Rectal smooth muscle tissue (tissue), 1 donor: ENCODE measurements at regions not wholly inside any gene's neighbourhood (a gene's known extent, or its start where the extent isn't known, plus 50 kb on each side); places are given as distances from the start of the nearest gene placed in this dataset.

Source experiments
- H3K27ac ChIP-seq: one replicate; pipeline ENCODE4 v1.7.0; 2013; ENCODE audit warnings: low read depth, low read length, inconsistent platforms
- H3K27me3 ChIP-seq: one replicate; pipeline ENCODE4 v1.7.0; 2013; ENCODE audit warnings: low read length; ENCODE audit not compliant: control insufficient read depth, insufficient read depth
- H3K36me3 ChIP-seq: one replicate; pipeline ENCODE4 v1.7.0; 2013; ENCODE audit warnings: low read length; ENCODE audit not compliant: control insufficient read depth, insufficient read depth
- H3K4me1 ChIP-seq: one replicate; pipeline ENCODE4 v1.7.0; 2013; ENCODE audit warnings: low read length; ENCODE audit not compliant: control insufficient read depth, insufficient read depth
- H3K4me3 ChIP-seq: one replicate; pipeline ENCODE4 v1.7.0; 2013; ENCODE audit warnings: low read length
- H3K9ac ChIP-seq: one replicate; pipeline ENCODE4 v1.7.0; 2013; ENCODE audit warnings: low read length

GRCh38 chr3:162092751-162093150, 596.1 kb downstream of the OTOL1 start:
- Histone ChIP-seq H3K4me1 (no peaks in the 10 kb centered on the region), H3K27me3 (no peaks in the 10 kb centered on the region), H3K27ac (no peak overlapping the region), H3K9ac (no peak overlapping the region), H3K4me3 (no peak overlapping the region), H3K36me3 (no peaks in the 10 kb centered on the region)

GRCh38 chr3:162094301-162094700, 597.7 kb downstream of the OTOL1 start:
- H3K27ac ChIP-seq, result no peak overlapping the region
- no peaks in the 10 kb centered on the region for H3K27me3 ChIP-seq
- H3K4me3 ChIP-seq, result no peak overlapping the region
- no peaks in the 10 kb centered on the region for H3K4me1 ChIP-seq
- no peaks in the 10 kb centered on the region for H3K36me3 ChIP-seq
- H3K9ac ChIP-seq, result no peak overlapping the region

DNA sequence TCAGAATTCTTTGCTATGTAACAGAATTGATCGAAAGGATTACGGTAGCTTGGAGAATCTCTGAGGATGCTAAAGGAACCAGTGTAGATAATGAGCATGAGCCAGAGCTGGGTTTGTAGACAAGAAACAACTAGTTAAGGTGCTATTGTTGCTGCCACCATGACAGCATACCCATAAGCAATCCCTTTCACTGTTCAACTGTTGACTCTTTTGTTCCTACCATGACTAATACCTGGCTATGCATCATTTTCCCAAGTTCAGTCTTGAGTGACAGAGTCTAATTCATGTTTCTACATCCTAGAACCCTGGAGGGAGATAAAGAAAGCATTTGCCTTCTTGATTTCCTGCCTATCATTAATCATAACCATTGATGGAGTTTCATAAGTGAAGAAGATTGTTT, 600.3 kb downstream of the OTOL1 start:
- Histone ChIP-seq H3K27me3 (no peaks in the 10 kb centered on the region), H3K27ac (no peak overlapping the region), H3K4me1 (no peaks in the 10 kb centered on the region), H3K4me3 (no peak overlapping the region), H3K36me3 (no peaks in the 10 kb centered on the region), H3K9ac (no peak overlapping the region)

- H3K9ac ChIP-seq, result no peak overlapping the region
- no peak overlapping the region for H3K4me3 ChIP-seq
- H3K27ac ChIP-seq, result no peak overlapping the region
- no peaks in the 10 kb centered on the region for H3K4me1 ChIP-seq
- no peaks in the 10 kb centered on the region for H3K36me3 ChIP-seq
- H3K27me3 ChIP-seq, result no peaks in the 10 kb centered on the region
Observed at GRCh38 chr3:162103808-162104207, 607.2 kb downstream of the OTOL1 start.

DNA sequence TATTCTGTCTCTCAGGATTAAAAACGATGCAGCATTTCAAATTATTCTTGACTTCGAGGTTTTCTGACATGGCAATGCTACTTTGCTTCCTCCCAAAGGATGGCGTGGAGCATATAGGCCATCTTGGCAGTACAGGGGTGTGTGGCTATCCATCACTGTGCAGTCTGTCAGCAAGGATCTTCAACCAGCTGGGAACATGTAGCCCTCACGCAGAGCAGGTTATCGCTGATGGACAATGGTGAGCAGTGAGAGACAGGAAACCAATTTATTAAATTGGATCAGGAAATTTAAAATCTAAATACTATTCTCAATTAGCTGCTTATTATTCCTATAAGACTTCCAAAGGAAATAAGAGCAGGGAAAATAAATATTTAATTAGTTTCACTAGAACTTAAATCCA, 615.3 kb downstream of the OTOL1 start:
- Histone ChIP-seq H3K36me3 (no peaks in the 10 kb centered on the region), H3K4me1 (no peaks in the 10 kb centered on the region), H3K27me3 (no peaks in the 10 kb centered on the region), H3K4me3 (no peak overlapping the region), H3K9ac (no peak overlapping the region), H3K27ac (no peak overlapping the region)

DNA sequence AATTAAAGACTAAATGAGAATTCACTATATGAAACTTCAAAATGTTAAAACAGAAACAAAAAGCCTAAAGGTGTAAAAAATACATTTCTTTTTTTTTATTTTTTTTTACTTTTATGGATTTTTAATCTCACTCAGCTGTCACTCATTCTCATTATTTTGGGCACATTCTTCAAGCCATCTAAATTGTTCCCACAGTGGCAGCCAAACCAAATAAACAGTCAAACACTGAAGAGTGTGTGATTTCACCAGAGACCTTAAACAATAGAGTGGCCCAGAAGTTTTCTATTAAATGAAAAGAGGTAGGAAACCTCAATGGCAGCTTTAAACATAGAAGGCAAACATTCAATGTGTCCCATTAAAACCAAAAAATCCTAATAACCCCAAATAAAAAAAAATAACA, 616.1 kb downstream of the OTOL1 start:
- Histone ChIP-seq H3K36me3 (no peaks in the 10 kb centered on the region), H3K4me3 (no peak overlapping the region), H3K9ac (no peak overlapping the region), H3K27ac (no peak overlapping the region), H3K4me1 (no peaks in the 10 kb centered on the region), H3K27me3 (no peaks in the 10 kb centered on the region)

DNA sequence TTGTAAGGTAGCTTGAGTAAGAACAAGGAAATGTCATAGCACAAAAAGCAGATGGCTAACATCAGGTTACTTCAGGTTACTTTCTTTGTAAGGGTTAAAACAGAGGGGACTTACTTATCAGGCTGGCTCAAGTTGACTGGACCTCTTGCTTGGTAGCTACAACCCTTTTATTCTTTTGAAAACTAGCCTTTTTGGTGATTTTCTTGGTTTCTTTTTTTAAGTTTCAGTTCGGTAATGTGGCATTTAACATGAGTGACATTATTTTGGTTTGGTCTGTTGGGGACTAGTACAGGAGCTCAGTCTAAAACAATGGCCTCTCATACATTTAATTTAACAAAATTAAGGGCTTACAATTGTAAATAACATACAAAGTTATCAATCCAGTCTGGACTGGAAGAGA, 621.4 kb downstream of the OTOL1 start:
- no peak overlapping the region for H3K9ac ChIP-seq
- H3K36me3 ChIP-seq, result no peaks in the 10 kb centered on the region
- no peak overlapping the region for H3K4me3 ChIP-seq
- no peaks in the 10 kb centered on the region for H3K27me3 ChIP-seq
- no peaks in the 10 kb centered on the region for H3K4me1 ChIP-seq
- H3K27ac ChIP-seq, result no peak overlapping the region

DNA sequence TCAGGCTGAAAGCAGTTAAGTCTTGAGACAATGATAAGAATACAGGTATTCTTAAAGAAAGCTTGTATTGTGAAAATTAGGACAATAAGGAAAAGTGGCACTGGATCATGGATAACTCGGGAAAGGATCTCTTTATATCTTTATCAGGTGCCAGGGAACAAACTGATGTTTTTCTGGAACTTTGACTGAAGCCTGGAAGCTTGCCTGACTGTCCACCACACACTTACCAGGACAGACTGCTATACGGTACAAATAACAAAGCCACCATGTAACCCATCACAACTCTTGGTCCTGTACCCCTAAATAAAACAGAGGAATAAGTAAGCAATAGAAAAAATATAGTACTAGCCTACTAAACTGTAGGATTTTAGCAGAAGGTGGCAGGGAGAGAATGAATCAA, 623.0 kb downstream of the OTOL1 start:
- H3K4me1 ChIP-seq, result no peaks in the 10 kb centered on the region
- no peak overlapping the region for H3K27ac ChIP-seq
- H3K9ac ChIP-seq, result no peak overlapping the region
- no peaks in the 10 kb centered on the region for H3K27me3 ChIP-seq
- no peak overlapping the region for H3K4me3 ChIP-seq
- H3K36me3 ChIP-seq, result no peaks in the 10 kb centered on the region

DNA sequence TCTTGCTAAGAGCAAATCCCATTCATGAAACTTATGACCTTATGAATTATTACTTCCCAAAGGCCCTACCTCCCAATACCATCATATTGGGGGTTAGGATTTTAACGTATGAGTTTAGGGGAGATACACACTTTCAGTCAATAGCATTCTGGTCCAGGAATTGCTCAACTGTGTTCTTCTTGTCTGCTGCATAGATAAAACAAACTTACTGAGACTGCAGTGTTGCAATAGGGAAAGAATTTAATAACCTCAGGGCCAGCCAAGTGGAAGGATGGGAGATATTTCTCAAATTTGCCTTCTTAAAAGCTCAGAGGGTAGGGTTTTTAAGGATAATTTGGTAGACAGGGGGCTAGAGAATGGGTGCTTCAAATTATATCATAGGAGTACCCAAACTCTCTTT, 625.8 kb downstream of the OTOL1 start:
- Histone ChIP-seq H3K27me3 (no peaks in the 10 kb centered on the region), H3K4me3 (no peak overlapping the region), H3K36me3 (no peaks in the 10 kb centered on the region), H3K27ac (no peak overlapping the region), H3K4me1 (no peaks in the 10 kb centered on the region), H3K9ac (no peak overlapping the region)

DNA sequence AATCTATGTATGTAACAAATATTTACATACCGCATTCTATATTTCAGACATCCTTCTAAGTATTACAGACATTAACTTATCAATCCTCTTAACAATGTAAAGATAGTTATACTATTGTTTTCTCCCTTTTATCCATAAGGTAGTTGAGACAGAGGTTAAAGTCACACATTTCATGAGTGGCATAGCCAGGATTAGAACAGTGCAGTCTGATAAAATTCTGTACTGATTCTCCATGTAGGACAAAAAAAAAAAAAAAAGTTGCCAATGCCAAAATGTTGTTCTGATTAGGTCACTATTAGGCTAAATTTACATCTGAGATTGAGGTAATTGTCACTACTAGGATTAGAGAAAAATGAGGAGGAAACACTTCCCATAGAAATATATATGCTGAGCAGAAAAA, 629.2 kb downstream of the OTOL1 start:
- Histone ChIP-seq H3K27me3 (no peaks in the 10 kb centered on the region), H3K4me3 (no peak overlapping the region), H3K27ac (no peak overlapping the region), H3K9ac (no peak overlapping the region), H3K36me3 (no peaks in the 10 kb centered on the region), H3K4me1 (no peaks in the 10 kb centered on the region)

DNA sequence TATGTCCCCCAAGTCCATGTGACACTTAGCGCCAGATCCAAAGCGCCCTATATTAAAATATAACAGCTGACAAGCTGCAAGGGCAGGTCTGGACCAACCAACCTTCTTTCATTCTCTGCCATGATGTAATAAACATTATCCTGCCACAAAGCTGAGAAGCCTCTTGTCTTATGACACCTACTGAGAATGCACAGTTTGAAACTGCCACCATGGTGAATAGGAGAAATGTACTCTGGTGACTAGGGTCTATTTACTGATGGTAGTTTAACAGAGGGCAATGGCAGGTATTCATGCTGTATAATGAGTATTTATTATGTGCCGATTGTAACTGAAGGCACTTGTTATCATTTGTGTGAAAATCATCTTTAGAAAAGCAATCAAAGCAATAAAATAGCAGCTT, 634.0 kb downstream of the OTOL1 start:
- H3K9ac ChIP-seq, result no peak overlapping the region
- no peak overlapping the region for H3K4me3 ChIP-seq
- no peaks in the 10 kb centered on the region for H3K4me1 ChIP-seq
- H3K27me3 ChIP-seq, result no peaks in the 10 kb centered on the region
- H3K36me3 ChIP-seq, result no peaks in the 10 kb centered on the region
- H3K27ac ChIP-seq, result no peak overlapping the region

- Histone ChIP-seq H3K4me1 (no peaks in the 10 kb centered on the region), H3K27ac (no peak overlapping the region), H3K36me3 (no peaks in the 10 kb centered on the region), H3K9ac (no peak overlapping the region), H3K4me3 (no peak overlapping the region), H3K27me3 (no peaks in the 10 kb centered on the region)
Observed at GRCh38 chr3:162132981-162133380, 636.4 kb downstream of the OTOL1 start.

GRCh38 chr3:162134571-162134970, 638.0 kb downstream of the OTOL1 start:
- no peaks in the 10 kb centered on the region for H3K27me3 ChIP-seq
- H3K4me1 ChIP-seq, result peaks cover 2% of the 10 kb centered on the region
- no peaks in the 10 kb centered on the region for H3K36me3 ChIP-seq
- no peak overlapping the region for H3K9ac ChIP-seq
- H3K27ac ChIP-seq, result no peak overlapping the region
- no peak overlapping the region for H3K4me3 ChIP-seq

DNA sequence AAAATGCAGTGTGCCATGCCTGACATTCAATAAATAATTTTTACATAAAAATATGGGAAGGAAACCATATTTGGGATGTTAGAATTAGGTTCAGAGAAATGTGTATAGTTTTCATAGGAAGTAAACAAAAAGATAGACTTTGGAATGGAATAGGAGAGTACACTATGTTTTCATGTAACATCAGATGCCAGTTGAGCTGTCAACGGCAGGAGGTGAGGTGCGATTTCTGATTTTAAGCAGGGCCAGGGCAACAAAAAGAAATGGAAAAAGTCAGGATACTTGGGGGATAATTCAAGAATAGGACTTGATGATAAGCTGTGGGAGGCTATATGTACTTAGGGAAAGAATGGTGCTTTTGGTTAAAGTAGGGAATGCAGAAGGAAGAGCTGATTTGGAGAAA, 639.5 kb downstream of the OTOL1 start:
- Histone ChIP-seq H3K27me3 (no peaks in the 10 kb centered on the region), H3K27ac (no peak overlapping the region), H3K4me1 (peaks cover 2% of the 10 kb centered on the region), H3K36me3 (no peaks in the 10 kb centered on the region), H3K4me3 (no peak overlapping the region), H3K9ac (no peak overlapping the region)
